Activated CD8-positive, alpha-beta memory T cell treated with anti-CD3 and anti-CD28 coated beads, Interleukin-2, amount 10 ng/mL, durations not matched to agents 7 days and 5 days (primary cell): ENCODE measurements at regions not wholly inside any gene's neighbourhood (a gene's known extent, or its start where the extent isn't known, plus 50 kb on each side); places are given as distances from the start of the nearest gene placed in this dataset.

Experiments
- ATAC-seq: fragments of 150-1000 bp; cut with Tn5 transposase; one replicate; pipeline ENCODE4 v1.10.0; 2021; ENCODE audit warnings: moderate library complexity
- CTCF ChIA-PET: fragments of 350-600 bp; sonication (Branson Sonifier 250); formaldehyde crosslinking; loops from one replicate; lab custom pipeline; 2021; ENCODE audit warnings: antibody characterized with exemption; lab: Charles Lee
- DNase-seq: peaks from one replicate; pipeline ENCODE4 v3.0.0-alpha.2; 2020
- H3K27ac Mint-ChIP-seq: one replicate; pipeline ENCODE4 v1.8.0; 2021; ENCODE audit warnings: mild to moderate bottlenecking, mixed read lengths
- H3K27me3 Mint-ChIP-seq: one replicate; pipeline ENCODE4 v1.8.0; 2021; ENCODE audit warnings: mixed read lengths
- H3K36me3 Mint-ChIP-seq: one replicate; pipeline ENCODE4 v1.8.0; 2021; ENCODE audit warnings: mild to moderate bottlenecking, mixed read lengths
- H3K4me1 Mint-ChIP-seq: one replicate; pipeline ENCODE4 v1.8.0; 2021; ENCODE audit warnings: mixed read lengths
- H3K4me3 Mint-ChIP-seq: one replicate; pipeline ENCODE4 v1.8.0; 2021; ENCODE audit warnings: mild to moderate bottlenecking, moderate library complexity, mixed read lengths
- H3K9me3 Mint-ChIP-seq: one replicate; pipeline ENCODE4 v1.8.0; 2022; ENCODE audit warnings: low read depth, mixed read lengths

DNA sequence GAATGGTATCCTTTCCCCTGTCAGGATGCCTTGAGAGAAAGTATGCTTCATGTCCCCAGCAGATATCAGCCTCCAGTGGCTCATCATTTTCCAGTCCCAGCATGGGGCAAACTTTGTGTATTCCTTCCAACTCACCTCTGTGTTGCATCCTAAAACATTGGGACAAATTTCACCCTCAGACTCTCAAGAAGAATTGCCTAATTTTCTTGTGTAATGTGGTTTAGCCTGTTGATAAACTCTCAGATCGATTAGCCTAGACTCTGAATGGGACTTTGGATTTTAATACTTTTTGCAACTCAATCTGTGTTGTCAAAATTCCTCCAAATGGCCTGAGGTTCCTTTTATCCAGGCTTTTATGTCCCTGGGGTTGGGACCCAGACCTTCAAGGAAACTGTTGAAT is 805.3 kb downstream of the C4orf33 start:
- no peaks in the 10 kb centered on the region for H3K27me3 Mint-ChIP-seq
- no peaks in the 10 kb centered on the region for H3K36me3 Mint-ChIP-seq
- no peaks in the 10 kb centered on the region for H3K4me1 Mint-ChIP-seq
- H3K4me3 Mint-ChIP-seq: no peak overlapping the region
- CTCF ChIA-PET: no interaction called here
- no peak for ATAC-seq
- DNase-seq: no peak
- no peaks in the 10 kb centered on the region for H3K9me3 Mint-ChIP-seq
- H3K27ac Mint-ChIP-seq: no peak overlapping the region

DNA sequence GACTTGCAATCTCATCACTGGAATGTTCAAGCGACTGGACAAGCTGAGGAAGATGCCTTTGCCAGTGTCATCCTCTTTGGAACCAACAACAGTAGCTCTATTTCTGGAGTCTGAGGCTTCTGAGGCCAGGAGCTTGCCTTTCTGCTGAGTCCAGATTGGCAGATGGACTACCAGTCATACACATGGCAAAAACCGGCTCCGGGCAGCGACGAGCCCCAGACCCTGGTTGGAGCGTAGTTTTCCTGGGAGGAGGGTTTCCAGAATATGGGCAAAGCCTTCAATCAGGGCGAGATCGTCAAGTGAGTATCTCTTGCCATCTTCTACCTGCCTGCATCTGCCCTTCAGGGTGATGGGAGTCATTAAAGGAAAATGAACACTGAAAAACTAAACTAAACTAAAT is 807.9 kb downstream of the C4orf33 start:
- DNase-seq: no peak
- CTCF ChIA-PET: no interaction called here
- Mint-ChIP-seq H3K9me3 (peaks cover under 1% of the 10 kb centered on the region), H3K27ac (no peak overlapping the region), H3K36me3 (no peaks in the 10 kb centered on the region), H3K4me3 (no peak overlapping the region), H3K27me3 (no peaks in the 10 kb centered on the region), H3K4me1 (no peaks in the 10 kb centered on the region)
- ATAC-seq: no peak

DNA sequence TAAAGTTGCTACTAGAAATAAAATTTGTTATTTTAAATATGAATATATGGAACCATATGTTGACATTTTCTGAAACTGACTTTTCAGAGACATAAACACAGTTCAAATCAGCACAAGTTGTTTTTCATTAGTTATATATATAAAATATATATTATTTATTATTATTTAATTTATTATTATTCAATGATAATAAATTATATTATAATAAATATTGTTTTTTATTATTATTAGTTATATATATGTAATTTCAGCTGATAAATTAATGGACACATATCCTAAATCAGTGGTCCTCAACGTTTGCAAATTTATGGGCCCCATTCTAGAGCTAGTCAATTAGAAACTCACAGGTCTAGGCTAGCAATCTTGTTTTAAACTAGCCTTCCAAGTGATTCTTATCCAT is 809.3 kb downstream of the C4orf33 start:
- Mint-ChIP-seq H3K27me3 (no peaks in the 10 kb centered on the region), H3K27ac (no peak overlapping the region), H3K4me3 (no peak overlapping the region), H3K4me1 (no peaks in the 10 kb centered on the region), H3K9me3 (peaks cover 2% of the 10 kb centered on the region), H3K36me3 (no peaks in the 10 kb centered on the region)
- DNase-seq (no peak), ATAC-seq (no peak)
- CTCF ChIA-PET: no interaction called here

DNA sequence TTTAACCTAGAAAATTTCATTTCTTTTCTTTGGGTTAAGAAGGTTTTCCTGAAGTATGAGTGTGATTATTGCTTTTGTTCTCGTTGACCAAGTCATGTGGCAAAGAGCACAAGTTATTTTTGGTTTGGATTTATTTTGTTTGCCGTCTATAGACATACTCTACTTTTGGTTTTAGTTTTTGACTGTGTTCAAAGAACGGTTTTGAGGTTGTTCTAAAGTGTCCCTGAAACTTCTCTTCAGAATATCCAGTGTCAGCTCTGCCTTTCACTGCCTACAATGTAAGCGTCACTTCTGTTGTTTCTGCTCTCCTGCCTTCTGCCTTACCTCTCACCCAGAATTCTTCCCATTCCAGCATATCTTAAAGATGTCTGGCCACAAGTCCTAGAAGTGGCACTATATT is 812.2 kb downstream of the C4orf33 start:
- ATAC-seq (no peak), DNase-seq (no peak)
- no peaks in the 10 kb centered on the region for H3K4me1 Mint-ChIP-seq
- no peak overlapping the region for H3K4me3 Mint-ChIP-seq
- no peak overlapping the region for H3K27ac Mint-ChIP-seq
- no peaks in the 10 kb centered on the region for H3K27me3 Mint-ChIP-seq
- no peaks in the 10 kb centered on the region for H3K36me3 Mint-ChIP-seq
- H3K9me3 Mint-ChIP-seq: peaks cover 4% of the 10 kb centered on the region
- CTCF ChIA-PET: no interaction called here

- no peaks in the 10 kb centered on the region for H3K36me3 Mint-ChIP-seq
- no peaks in the 10 kb centered on the region for H3K9me3 Mint-ChIP-seq
- H3K4me1 Mint-ChIP-seq: no peaks in the 10 kb centered on the region
- no peak overlapping the region for H3K27ac Mint-ChIP-seq
- DNase-seq: no peak
- CTCF ChIA-PET: no interaction called here
- no peak for ATAC-seq
- no peaks in the 10 kb centered on the region for H3K27me3 Mint-ChIP-seq
- H3K4me3 Mint-ChIP-seq: no peak overlapping the region
Measured at GRCh38 chr4:129916991-129917390, 821.0 kb downstream of the C4orf33 start.

DNA sequence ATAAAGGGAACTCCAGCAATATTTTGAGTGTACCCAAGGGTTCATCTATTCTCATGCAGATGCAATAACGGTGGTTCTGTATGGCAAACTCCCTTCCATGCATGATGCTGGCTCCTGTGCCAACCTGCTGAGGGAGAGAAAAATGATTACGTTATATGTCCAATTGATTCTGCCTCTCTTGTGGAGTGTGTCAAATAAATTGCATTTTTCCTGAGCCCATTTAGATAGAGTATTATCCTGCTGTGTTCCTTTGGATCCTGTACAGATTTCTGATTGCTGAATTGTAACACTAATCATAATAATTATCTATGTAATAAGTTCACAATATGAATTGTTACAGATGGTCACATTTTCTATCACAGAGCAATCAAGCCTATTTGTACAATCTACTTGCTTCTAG is 821.7 kb downstream of the C4orf33 start:
- DNase-seq (no peak), ATAC-seq (no peak)
- Mint-ChIP-seq H3K4me3 (no peak overlapping the region), H3K4me1 (no peaks in the 10 kb centered on the region), H3K36me3 (no peaks in the 10 kb centered on the region), H3K27me3 (no peaks in the 10 kb centered on the region), H3K27ac (no peak overlapping the region), H3K9me3 (no peaks in the 10 kb centered on the region)
- CTCF ChIA-PET: no interaction called here

GRCh38 chr4:129926936-129927335 is 831.0 kb downstream of the C4orf33 start:
- Mint-ChIP-seq H3K4me1 (no peaks in the 10 kb centered on the region), H3K9me3 (no peaks in the 10 kb centered on the region), H3K4me3 (no peak overlapping the region), H3K27ac (no peak overlapping the region), H3K36me3 (no peaks in the 10 kb centered on the region), H3K27me3 (no peaks in the 10 kb centered on the region)
- CTCF ChIA-PET: no interaction called here
- no peak for DNase-seq
- no peak for ATAC-seq

GRCh38 chr4:129929052-129929451 is 833.1 kb downstream of the C4orf33 start:
- Mint-ChIP-seq H3K4me1 (no peaks in the 10 kb centered on the region), H3K4me3 (no peak overlapping the region), H3K27ac (no peak overlapping the region), H3K36me3 (no peaks in the 10 kb centered on the region), H3K9me3 (no peaks in the 10 kb centered on the region), H3K27me3 (no peaks in the 10 kb centered on the region)
- CTCF ChIA-PET: no interaction called here
- DNase-seq (no peak), ATAC-seq (no peak)

- Mint-ChIP-seq H3K4me1 (no peaks in the 10 kb centered on the region), H3K4me3 (no peak overlapping the region), H3K27ac (no peak overlapping the region), H3K27me3 (no peaks in the 10 kb centered on the region), H3K36me3 (no peaks in the 10 kb centered on the region), H3K9me3 (no peaks in the 10 kb centered on the region)
- CTCF ChIA-PET: no interaction called here
- DNase-seq (no peak), ATAC-seq (no peak)
Measured at GRCh38 chr4:129929984-129930383, 834.0 kb downstream of the C4orf33 start.

- Mint-ChIP-seq H3K27ac (no peak overlapping the region), H3K4me1 (no peaks in the 10 kb centered on the region), H3K4me3 (no peak overlapping the region), H3K27me3 (no peaks in the 10 kb centered on the region), H3K9me3 (peaks cover 2% of the 10 kb centered on the region), H3K36me3 (no peaks in the 10 kb centered on the region)
- DNase-seq (no peak), ATAC-seq (no peak)
- CTCF ChIA-PET: no interaction called here
Measured at GRCh38 chr4:129950217-129950616, 854.3 kb downstream of the C4orf33 start.

DNA sequence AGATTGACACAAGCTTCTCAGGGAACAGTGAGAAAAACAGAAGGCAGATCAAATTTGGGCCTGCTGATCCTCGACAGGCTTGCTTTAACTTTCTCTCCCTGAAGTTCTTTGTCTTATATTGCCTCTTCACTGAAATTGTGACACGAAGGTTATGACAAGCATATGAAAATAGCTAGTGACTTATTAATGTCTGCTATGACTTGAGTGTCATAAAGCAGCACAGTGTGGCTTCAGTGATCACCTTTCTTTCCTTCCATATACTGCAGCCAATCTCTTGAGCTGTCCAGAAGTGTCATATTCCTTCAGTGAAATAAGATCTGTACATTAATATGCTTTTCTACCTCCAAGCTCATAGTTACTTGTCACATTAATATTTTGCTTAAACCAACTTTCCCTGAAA is 870.2 kb downstream of the C4orf33 start:
- CTCF ChIA-PET: no interaction called here
- Mint-ChIP-seq H3K27ac (no peak overlapping the region), H3K4me1 (no peaks in the 10 kb centered on the region), H3K4me3 (no peak overlapping the region), H3K27me3 (no peaks in the 10 kb centered on the region), H3K36me3 (no peaks in the 10 kb centered on the region), H3K9me3 (peaks cover 3% of the 10 kb centered on the region)
- ATAC-seq (no peak), DNase-seq (no peak)

DNA sequence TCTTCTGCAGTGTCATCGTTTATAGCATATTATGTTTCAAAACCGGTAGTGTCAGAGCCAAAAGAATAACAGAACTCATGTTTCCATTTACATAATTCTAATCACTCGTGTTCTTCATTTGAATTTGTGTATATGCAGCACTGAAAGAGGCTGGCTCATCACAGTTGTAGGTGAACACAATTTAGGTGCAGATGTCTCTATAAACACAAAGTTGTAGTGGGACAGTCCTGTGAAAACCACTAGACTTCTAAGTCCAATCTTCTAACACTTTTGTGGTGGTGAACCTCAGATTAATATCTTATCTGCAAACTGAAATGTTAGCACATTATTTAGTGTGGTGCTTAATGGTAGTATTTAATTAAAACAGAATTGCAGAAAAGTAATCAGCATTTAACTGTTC is 872.4 kb downstream of the C4orf33 start:
- ATAC-seq: no peak
- no peaks in the 10 kb centered on the region for H3K4me1 Mint-ChIP-seq
- H3K27me3 Mint-ChIP-seq: no peaks in the 10 kb centered on the region
- no peak overlapping the region for H3K27ac Mint-ChIP-seq
- no peak overlapping the region for H3K4me3 Mint-ChIP-seq
- no peak for DNase-seq
- H3K9me3 Mint-ChIP-seq: peaks cover 4% of the 10 kb centered on the region
- H3K36me3 Mint-ChIP-seq: no peaks in the 10 kb centered on the region
- CTCF ChIA-PET: no interaction called here

DNA sequence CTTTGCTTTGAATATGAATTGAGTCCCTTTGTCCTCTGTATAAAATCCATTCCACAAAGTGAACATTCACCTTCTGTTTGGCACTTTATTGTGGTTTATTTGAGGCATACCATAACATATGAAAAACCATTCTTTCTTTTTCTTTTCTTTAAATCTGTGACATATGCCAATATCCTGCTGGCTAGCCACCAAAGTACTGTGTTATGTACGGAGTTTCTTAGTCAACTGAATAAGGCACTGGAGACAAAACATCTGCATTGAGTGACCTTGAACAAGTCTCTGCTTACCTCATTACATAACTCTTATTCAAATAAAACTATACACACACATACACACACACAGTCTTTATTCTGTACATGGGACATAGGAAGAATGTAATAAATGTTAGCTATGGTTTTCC is 872.8 kb downstream of the C4orf33 start:
- Mint-ChIP-seq H3K27me3 (no peaks in the 10 kb centered on the region), H3K4me3 (no peak overlapping the region), H3K9me3 (peaks cover 4% of the 10 kb centered on the region), H3K4me1 (no peaks in the 10 kb centered on the region), H3K36me3 (no peaks in the 10 kb centered on the region), H3K27ac (no peak overlapping the region)
- CTCF ChIA-PET: no interaction called here
- ATAC-seq (no peak), DNase-seq (no peak)

GRCh38 chr4:129970801-129971200 is 874.8 kb downstream of the C4orf33 start:
- no peak overlapping the region for H3K4me3 Mint-ChIP-seq
- CTCF ChIA-PET: no interaction called here
- H3K27ac Mint-ChIP-seq: no peak overlapping the region
- H3K4me1 Mint-ChIP-seq: no peaks in the 10 kb centered on the region
- H3K36me3 Mint-ChIP-seq: no peaks in the 10 kb centered on the region
- DNase-seq (no peak), ATAC-seq (no peak)
- H3K27me3 Mint-ChIP-seq: no peaks in the 10 kb centered on the region
- peaks cover 4% of the 10 kb centered on the region for H3K9me3 Mint-ChIP-seq

- DNase-seq: no peak
- ATAC-seq: no peak
- CTCF ChIA-PET: no interaction called here
- Mint-ChIP-seq H3K4me3 (no peak overlapping the region), H3K27me3 (no peaks in the 10 kb centered on the region), H3K27ac (no peak overlapping the region), H3K4me1 (no peaks in the 10 kb centered on the region), H3K9me3 (peaks cover 4% of the 10 kb centered on the region), H3K36me3 (no peaks in the 10 kb centered on the region)
Measured at GRCh38 chr4:129971419-129971818, 875.5 kb downstream of the C4orf33 start.
